Endodermal cell (in vitro differentiated cells): ENCODE measurements at regions not wholly inside any gene's neighbourhood (a gene's known extent, or its start where the extent isn't known, plus 50 kb on each side); places are given as distances from the start of the nearest gene placed in this dataset.

Experiments used
- DNase-seq: peaks from one replicate; pipeline ENCODE4 v3.0.0-alpha.2; 2017
- H3K27ac ChIP-seq: 2 replicates; pipeline ENCODE4 v1.5.1; 2013; ENCODE audit warnings: mild to moderate bottlenecking, low read depth, low read length, moderate library complexity
- H3K27me3 ChIP-seq: 2 replicates; pipeline ENCODE4 v1.6.1; 2013; ENCODE audit warnings: mild to moderate bottlenecking, low read length, moderate library complexity; ENCODE audit not compliant: insufficient read depth, control insufficient read depth, poor library complexity, severe bottlenecking
- H3K36me3 ChIP-seq: 2 replicates; pipeline ENCODE4 v1.7.0; 2013; ENCODE audit warnings: mild to moderate bottlenecking, low read length, moderate library complexity; ENCODE audit not compliant: control insufficient read depth, insufficient read depth
- H3K4me1 ChIP-seq: one replicate; pipeline ENCODE4 v1.7.0; 2013; ENCODE audit warnings: low read length; ENCODE audit not compliant: control insufficient read depth, insufficient read depth
- H3K4me3 ChIP-seq: 2 replicates; pipeline ENCODE4 v1.5.1; 2013; ENCODE audit warnings: mild to moderate bottlenecking, low read length, moderate library complexity
- H3K9ac ChIP-seq: 2 replicates; pipeline ENCODE4 v1.6.1; 2013; ENCODE audit warnings: mild to moderate bottlenecking, low read length, moderate library complexity; ENCODE audit not compliant: poor library complexity, severe bottlenecking; ENCODE audit errors: extremely low read depth
- H3K9me3 ChIP-seq: 2 replicates; pipeline ENCODE4 v1.6.1; 2013; ENCODE audit warnings: mild to moderate bottlenecking, low read length, moderate library complexity; ENCODE audit not compliant: control insufficient read depth
- H3K27ac Mint-ChIP-seq: 2 replicates; pipeline ENCODE4 v1.8.0; 2020; ENCODE audit warnings: mixed read lengths
- H3K27me3 Mint-ChIP-seq: 2 replicates; pipeline ENCODE4 v1.8.0; 2021; ENCODE audit warnings: mild to moderate bottlenecking, mixed read lengths; ENCODE audit not compliant: insufficient read depth
- H3K36me3 Mint-ChIP-seq: 2 replicates; pipeline ENCODE4 v1.8.0; 2020; ENCODE audit warnings: low read depth, mixed read lengths
- H3K4me1 Mint-ChIP-seq: 2 replicates; pipeline ENCODE4 v1.8.0; 2020; ENCODE audit warnings: mixed read lengths
- H3K4me3 Mint-ChIP-seq: 2 replicates; pipeline ENCODE4 v1.8.0; 2020; ENCODE audit warnings: mild to moderate bottlenecking, moderate library complexity, mixed read lengths
- H3K9me3 Mint-ChIP-seq: 2 replicates; pipeline ENCODE4 v1.8.0; 2020; ENCODE audit warnings: mild to moderate bottlenecking, mixed read lengths
- CTCF ChIP-seq: fragments of 200-600 bp; sonication (generic); conservative IDR thresholded peaks from 2 replicates; pipeline ENCODE4 v1.5.0; 2021; ENCODE audit warnings: antibody characterized with exemption, mild to moderate bottlenecking
- WGBS, 2 experiments: methylation state at CpG; one replicate each; pipeline versions ENCODE4 v1.1.5 to v1.1.7; 2013; ENCODE audit warnings: missing lambda C conversion rate in 2 of 2, mixed read lengths in 1 of 2; ENCODE audit not compliant: insufficient coverage in 1 of 2, insufficient read length in 1 of 2; 5-methylcytosine and 5-hydroxymethylcytosine counted together

GRCh38 chr18:29874519-29875098 is 1167.9 kb downstream of the DSC3 start:
- TF ChIP-seq CTCF: peak; percentile 84
- Histone ChIP-seq H3K27ac (no peak overlapping the region), H3K4me3 (no peak overlapping the region), H3K36me3 (no peaks in the 10 kb centered on the region), H3K27me3 (no peaks in the 10 kb centered on the region), H3K9ac (no peak overlapping the region), H3K9me3 (peaks cover 14% of the 10 kb centered on the region), H3K4me1 (no peaks in the 10 kb centered on the region)
- Mint-ChIP-seq H3K27me3 (no peaks in the 10 kb centered on the region), H3K27ac (no peak overlapping the region), H3K36me3 (no peaks in the 10 kb centered on the region), H3K4me3 (no peak overlapping the region), H3K9me3 (peaks cover 6% of the 10 kb centered on the region), H3K4me1 (no peaks in the 10 kb centered on the region)
- peak; percentile 71 for DNase-seq
- WGBS, 2 experiments: 83 to 86% methylated on average over 1 to 3 of the region's 3 CpGs

GRCh38 chr18:29873211-29873610 is 1169.3 kb downstream of the DSC3 start:
- no peak for TF ChIP-seq CTCF
- H3K4me3 Mint-ChIP-seq: no peak overlapping the region
- no peaks in the 10 kb centered on the region for H3K27me3 ChIP-seq
- no peak overlapping the region for H3K27ac ChIP-seq
- H3K36me3 ChIP-seq: no peaks in the 10 kb centered on the region
- no peak overlapping the region for H3K9ac ChIP-seq
- DNase-seq: no peak
- no peaks in the 10 kb centered on the region for H3K27me3 Mint-ChIP-seq
- 94 to 100% methylated on average over 7 to 8 of the region's 8 CpGs for WGBS, 2 experiments
- no peaks in the 10 kb centered on the region for H3K36me3 Mint-ChIP-seq
- H3K4me1 Mint-ChIP-seq: no peaks in the 10 kb centered on the region
- H3K9me3 ChIP-seq: peaks cover 14% of the 10 kb centered on the region
- H3K4me1 ChIP-seq: no peaks in the 10 kb centered on the region
- no peak overlapping the region for H3K27ac Mint-ChIP-seq
- no peak overlapping the region for H3K4me3 ChIP-seq
- H3K9me3 Mint-ChIP-seq: peaks cover 4% of the 10 kb centered on the region

GRCh38 chr18:29871246-29871645 is 1171.3 kb downstream of the DSC3 start:
- no peaks in the 10 kb centered on the region for H3K36me3 ChIP-seq
- Mint-ChIP-seq H3K27ac (no peak overlapping the region), H3K4me1 (no peaks in the 10 kb centered on the region), H3K4me3 (no peak overlapping the region), H3K36me3 (no peaks in the 10 kb centered on the region), H3K9me3 (no peaks in the 10 kb centered on the region), H3K27me3 (no peaks in the 10 kb centered on the region)
- no peak overlapping the region for H3K4me3 ChIP-seq
- WGBS, 2 experiments: 97% methylated on average over 2 of the region's 2 CpGs; no CpG with 5 or more reads in 1 of the 2 experiments
- H3K4me1 ChIP-seq: no peaks in the 10 kb centered on the region
- no peaks in the 10 kb centered on the region for H3K27me3 ChIP-seq
- H3K9me3 ChIP-seq: peaks cover 5% of the 10 kb centered on the region
- TF ChIP-seq CTCF: no peak
- no peak overlapping the region for H3K9ac ChIP-seq
- DNase-seq: no peak
- H3K27ac ChIP-seq: no peak overlapping the region
